T47D (cell line): ENCODE measurements at regions not wholly inside any gene's neighbourhood (a gene's known extent, or its start where the extent isn't known, plus 50 kb on each side); places are given as distances from the start of the nearest gene placed in this dataset.
"Not testable (repeated sequence)": the region's sequence is repeated elsewhere in the genome, so short reads cannot be mapped to it uniquely, and the experiment has no call there.

Experiments used
- DNase-seq, 2 experiments: peaks; one replicate each; pipeline versions ENCODE4 v3.0.0 to v3.0.0-alpha.2; 2011 to 2012; ENCODE audit warnings: low read depth in 1 of 2, low spot score in 1 of 2
- JUND ChIP-seq: IDR thresholded peaks from 2 replicates; pipeline ENCODE4 v1.6.1; 2012; ENCODE audit warnings: low read depth
- in situ Hi-C: cut with HindIII; loops from 2 replicates; pipeline ENCODE4 v1.10.0; 2016; ENCODE audit warnings: low sequenced_read_pairs, low pct_unique_long_range_greater_than_20kb

- in situ Hi-C loops, result no loop called here
- peak in 1 of 2 experiments; percentile 5 for DNase-seq
- no peak for TF ChIP-seq JUND
Measured at GRCh38 chr18:8882632-8883408, 177.5 kb downstream of the MTCL1 start.

DNA sequence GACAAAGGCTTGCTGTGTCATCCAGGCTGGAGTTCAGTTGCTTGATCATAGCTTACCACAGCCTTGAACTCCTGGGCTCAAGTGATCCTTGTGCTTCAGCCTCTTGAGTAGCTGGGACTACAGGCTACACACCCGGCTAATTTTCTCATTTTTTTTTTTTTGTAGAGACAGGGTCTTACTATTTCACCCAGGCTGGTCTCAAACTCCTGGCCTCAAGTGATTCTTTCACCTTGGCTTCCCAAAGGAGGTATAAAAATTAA is 178.0 kb downstream of the MTCL1 start:
- no peak for TF ChIP-seq JUND
- in situ Hi-C loops, result no loop called here

DNA sequence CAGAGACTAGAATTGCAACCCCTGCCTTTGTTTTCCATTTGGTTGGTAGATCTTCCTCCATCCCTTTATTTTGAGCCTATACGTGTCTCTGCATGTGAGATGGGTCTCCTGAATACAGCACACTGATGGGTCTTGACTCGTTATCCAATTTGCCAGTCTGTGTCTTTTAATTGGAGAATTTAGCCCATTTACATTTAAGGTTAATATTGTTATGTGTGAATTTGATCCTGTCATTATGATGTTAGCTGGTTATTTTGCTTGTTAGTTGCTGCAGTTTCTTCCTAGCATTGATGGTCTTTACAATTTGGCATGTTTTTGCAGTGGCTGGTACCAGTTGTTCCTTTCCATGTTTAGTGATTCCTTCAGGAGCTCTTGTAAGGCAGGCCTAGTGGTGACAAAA is 182.5 kb downstream of the MTCL1 start:
- DNase-seq, in situ Hi-C loops: not testable (repeated sequence)

More for the DNA sequence above, 178.0 kb downstream of the MTCL1 start:
- DNase-seq, result no peak

DNA sequence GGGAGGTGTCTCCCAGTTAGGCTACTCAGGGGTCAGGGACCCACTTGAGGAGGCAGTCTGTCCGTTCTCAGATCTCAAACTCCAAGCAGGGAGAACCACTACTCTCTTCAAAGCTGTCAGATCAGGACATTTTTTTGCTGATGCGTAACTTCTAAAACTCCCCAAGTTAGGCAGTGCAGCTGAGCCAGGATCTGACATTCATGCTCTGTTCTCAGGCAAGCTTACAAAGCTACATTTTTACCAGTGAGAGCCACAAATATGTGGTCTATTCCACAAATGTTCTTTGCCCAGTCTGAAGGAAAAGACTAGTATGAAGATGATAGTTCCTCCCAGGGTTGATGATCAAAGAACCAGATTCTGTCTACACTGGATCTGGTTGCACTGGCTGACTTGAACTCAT is 184.1 kb downstream of the MTCL1 start:
- DNase-seq, result no peak
- in situ Hi-C loops, result no loop called here
- TF ChIP-seq JUND, result no peak

GRCh38 chr18:8890503-8890902 is 185.1 kb downstream of the MTCL1 start:
- in situ Hi-C loops, result not testable (repeated sequence)

GRCh38 chr18:8890957-8891464 is 185.7 kb downstream of the MTCL1 start:
- no peak for TF ChIP-seq JUND
- DNase-seq, result no peak
- in situ Hi-C loops, result no loop called here

More at GRCh38 chr18:8890503-8890902, 185.1 kb downstream of the MTCL1 start:
- DNase-seq, result not testable (repeated sequence)

GRCh38 chr18:8893221-8893620 is 187.9 kb downstream of the MTCL1 start:
- in situ Hi-C loops, result no loop called here
- no peak for TF ChIP-seq JUND

GRCh38 chr18:8893628-8894231 is 188.4 kb downstream of the MTCL1 start:
- TF ChIP-seq JUND, result no peak
- no peak for DNase-seq
- in situ Hi-C loops, result no loop called here

More at GRCh38 chr18:8893221-8893620, 187.9 kb downstream of the MTCL1 start:
- no peak for DNase-seq

GRCh38 chr18:8894823-8895222 is 189.5 kb downstream of the MTCL1 start:
- no peak for DNase-seq
- no peak for TF ChIP-seq JUND
- in situ Hi-C loops, result no loop called here

DNA sequence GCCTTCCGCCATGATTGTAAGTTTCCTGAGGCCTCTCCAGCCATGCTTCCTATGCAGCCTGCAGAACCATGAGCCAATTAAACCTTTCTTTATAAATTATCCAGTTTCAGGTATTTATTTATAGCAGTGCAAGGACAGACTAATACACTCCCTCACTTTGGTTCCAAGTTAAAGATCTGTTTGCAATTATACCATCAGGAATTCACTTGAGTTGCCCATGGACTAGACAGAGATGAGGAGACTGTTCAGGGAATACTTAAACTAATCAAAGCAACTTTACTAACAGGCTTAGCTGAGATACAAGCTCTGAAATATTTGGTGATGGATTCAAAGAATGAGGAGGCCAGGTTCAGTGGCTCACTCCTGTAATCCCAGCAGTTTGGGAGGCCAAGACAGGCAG is 190.0 kb downstream of the MTCL1 start:
- in situ Hi-C loops, result no loop called here
- no peak for DNase-seq

GRCh38 chr18:8895987-8896619 is 190.7 kb downstream of the MTCL1 start:
- no peak for TF ChIP-seq JUND
- in situ Hi-C loops, result no loop called here
- DNase-seq, result no peak

More for the DNA sequence above, 190.0 kb downstream of the MTCL1 start:
- no peak for TF ChIP-seq JUND

GRCh38 chr18:8899000-8899399 is 193.6 kb downstream of the MTCL1 start:
- in situ Hi-C loops, result no loop called here
- DNase-seq, result no peak
- no peak for TF ChIP-seq JUND

- no peak for DNase-seq
- in situ Hi-C loops, result no loop called here
- TF ChIP-seq JUND, result no peak
Measured at GRCh38 chr18:8900552-8900951, 195.2 kb downstream of the MTCL1 start.
